ENCODE measurements at regions not wholly inside any gene's neighbourhood (a gene's known extent, or its start where the extent isn't known, plus 50 kb on each side); places are given as distances from the start of the nearest gene placed in this dataset.

GRCh38 chr20:62576815-62577489 lies 65.4 kb upstream of the SLCO4A1 start:
- Mint-ChIP-seq H3K36me3 (no peaks in the 10 kb centered on the region), H3K27ac (no peak overlapping the region), H3K4me1 (peaks cover 15% of the 10 kb centered on the region), H3K9me3 (peaks cover 8% of the 10 kb centered on the region), H3K27me3 (peaks cover 87% of the 10 kb centered on the region), H3K4me3 (no peak overlapping the region)
- ATAC-seq: no peak

- Mint-ChIP-seq H3K36me3 (no peaks in the 10 kb centered on the region), H3K27ac (no peak overlapping the region), H3K9me3 (peaks cover 8% of the 10 kb centered on the region), H3K27me3 (peaks cover 83% of the 10 kb centered on the region), H3K4me1 (peaks cover 15% of the 10 kb centered on the region), H3K4me3 (no peak overlapping the region)
- no peak for ATAC-seq
Observed at GRCh38 chr20:62577490-62577836, 64.8 kb upstream of the SLCO4A1 start.

GRCh38 chr20:62578294-62578897 lies 63.9 kb upstream of the SLCO4A1 start:
- Mint-ChIP-seq H3K9me3 (peaks cover 8% of the 10 kb centered on the region), H3K4me3 (no peak overlapping the region), H3K27ac (peak overlapping the region; percentile 22), H3K36me3 (no peaks in the 10 kb centered on the region), H3K27me3 (peaks cover 83% of the 10 kb centered on the region), H3K4me1 (peaks cover 15% of the 10 kb centered on the region)
- no peak for ATAC-seq

GRCh38 chr20:62580052-62580451 lies 62.3 kb upstream of the SLCO4A1 start:
- peaks cover 17% of the 10 kb centered on the region for H3K4me1 Mint-ChIP-seq
- no peak overlapping the region for H3K4me3 Mint-ChIP-seq
- peaks cover 83% of the 10 kb centered on the region for H3K27me3 Mint-ChIP-seq
- no peak for ATAC-seq
- H3K27ac Mint-ChIP-seq: peak overlapping the region; percentile 22
- no peaks in the 10 kb centered on the region for H3K36me3 Mint-ChIP-seq
- peaks cover 10% of the 10 kb centered on the region for H3K9me3 Mint-ChIP-seq

GRCh38 chr20:62580733-62581132 lies 61.6 kb upstream of the SLCO4A1 start:
- ATAC-seq: no peak
- H3K27ac Mint-ChIP-seq: no peak overlapping the region
- peaks cover 12% of the 10 kb centered on the region for H3K9me3 Mint-ChIP-seq
- no peak overlapping the region for H3K4me3 Mint-ChIP-seq
- H3K36me3 Mint-ChIP-seq: no peaks in the 10 kb centered on the region
- H3K4me1 Mint-ChIP-seq: peaks cover 22% of the 10 kb centered on the region
- H3K27me3 Mint-ChIP-seq: peaks cover 83% of the 10 kb centered on the region

- peaks cover 12% of the 10 kb centered on the region for H3K9me3 Mint-ChIP-seq
- peaks cover 22% of the 10 kb centered on the region for H3K4me1 Mint-ChIP-seq
- H3K36me3 Mint-ChIP-seq: no peaks in the 10 kb centered on the region
- no peak overlapping the region for H3K4me3 Mint-ChIP-seq
- H3K27ac Mint-ChIP-seq: no peak overlapping the region
- H3K27me3 Mint-ChIP-seq: peaks cover 82% of the 10 kb centered on the region
- ATAC-seq: peak; percentile 61
Observed at GRCh38 chr20:62581308-62581707, 61.0 kb upstream of the SLCO4A1 start.

GRCh38 chr20:62581806-62582205 lies 60.5 kb upstream of the SLCO4A1 start:
- Mint-ChIP-seq H3K4me1 (peaks cover 22% of the 10 kb centered on the region), H3K27me3 (peaks cover 80% of the 10 kb centered on the region), H3K9me3 (peaks cover 12% of the 10 kb centered on the region), H3K27ac (no peak overlapping the region), H3K36me3 (no peaks in the 10 kb centered on the region), H3K4me3 (no peak overlapping the region)
- no peak for ATAC-seq

- Mint-ChIP-seq H3K4me3 (no peak overlapping the region), H3K4me1 (peaks cover 22% of the 10 kb centered on the region), H3K36me3 (no peaks in the 10 kb centered on the region), H3K27me3 (peaks cover 74% of the 10 kb centered on the region), H3K9me3 (peaks cover 12% of the 10 kb centered on the region), H3K27ac (no peak overlapping the region)
- ATAC-seq: no peak
Observed at GRCh38 chr20:62583424-62583920, 58.8 kb upstream of the SLCO4A1 start.

- H3K36me3 Mint-ChIP-seq: no peaks in the 10 kb centered on the region
- peaks cover 4% of the 10 kb centered on the region for H3K9me3 Mint-ChIP-seq
- no peak overlapping the region for H3K27ac Mint-ChIP-seq
- peaks cover 8% of the 10 kb centered on the region for H3K4me1 Mint-ChIP-seq
- no peak overlapping the region for H3K4me3 Mint-ChIP-seq
- H3K27me3 Mint-ChIP-seq: peaks cover 71% of the 10 kb centered on the region
- no peak for ATAC-seq
Observed at GRCh38 chr20:62584671-62585460, 57.4 kb upstream of the SLCO4A1 start.

- Mint-ChIP-seq H3K27me3 (peaks cover 71% of the 10 kb centered on the region), H3K9me3 (peaks cover 4% of the 10 kb centered on the region), H3K27ac (no peak overlapping the region), H3K4me3 (no peak overlapping the region), H3K36me3 (no peaks in the 10 kb centered on the region), H3K4me1 (peaks cover 8% of the 10 kb centered on the region)
- ATAC-seq: no peak
Observed at GRCh38 chr20:62585461-62585970, 56.8 kb upstream of the SLCO4A1 start.

- no peak overlapping the region for H3K4me3 Mint-ChIP-seq
- H3K36me3 Mint-ChIP-seq: no peaks in the 10 kb centered on the region
- ATAC-seq: no peak
- peaks cover 8% of the 10 kb centered on the region for H3K4me1 Mint-ChIP-seq
- H3K27me3 Mint-ChIP-seq: peaks cover 80% of the 10 kb centered on the region
- no peak overlapping the region for H3K27ac Mint-ChIP-seq
- peaks cover 4% of the 10 kb centered on the region for H3K9me3 Mint-ChIP-seq
Observed at GRCh38 chr20:62586799-62587198, 55.5 kb upstream of the SLCO4A1 start.

- Mint-ChIP-seq H3K4me3 (no peak overlapping the region), H3K36me3 (no peaks in the 10 kb centered on the region), H3K27ac (no peak overlapping the region), H3K4me1 (peaks cover 8% of the 10 kb centered on the region), H3K9me3 (peaks cover 4% of the 10 kb centered on the region), H3K27me3 (peaks cover 85% of the 10 kb centered on the region)
- ATAC-seq: no peak
Observed at GRCh38 chr20:62587757-62588402, 54.4 kb upstream of the SLCO4A1 start.

- H3K4me3 Mint-ChIP-seq: no peak overlapping the region
- peaks cover 85% of the 10 kb centered on the region for H3K27me3 Mint-ChIP-seq
- no peak for ATAC-seq
- H3K4me1 Mint-ChIP-seq: peaks cover 8% of the 10 kb centered on the region
- no peak overlapping the region for H3K27ac Mint-ChIP-seq
- peaks cover 4% of the 10 kb centered on the region for H3K9me3 Mint-ChIP-seq
- no peaks in the 10 kb centered on the region for H3K36me3 Mint-ChIP-seq
Observed at GRCh38 chr20:62588458-62589149, 53.7 kb upstream of the SLCO4A1 start.

GRCh38 chr20:62589150-62589498 lies 53.2 kb upstream of the SLCO4A1 start:
- ATAC-seq: no peak
- Mint-ChIP-seq H3K4me3 (no peak overlapping the region), H3K27me3 (peaks cover 82% of the 10 kb centered on the region), H3K36me3 (no peaks in the 10 kb centered on the region), H3K9me3 (peaks cover 4% of the 10 kb centered on the region), H3K27ac (no peak overlapping the region), H3K4me1 (peaks cover 8% of the 10 kb centered on the region)

GRCh38 chr20:62589720-62590119 lies 52.6 kb upstream of the SLCO4A1 start:
- Mint-ChIP-seq H3K36me3 (no peaks in the 10 kb centered on the region), H3K9me3 (peaks cover 4% of the 10 kb centered on the region), H3K4me1 (peaks cover 8% of the 10 kb centered on the region), H3K27me3 (peaks cover 82% of the 10 kb centered on the region), H3K4me3 (no peak overlapping the region), H3K27ac (no peak overlapping the region)
- no peak for ATAC-seq

All from stimulated activated memory B cell treated with anti-CD40 and anti-IgM and Interleukin-4, amounts not matched to agents 10 μg/mL and 1 μg/mL and 100 μg/mL, for 72 hours (primary cell).